MM.1S (cell line): ENCODE measurements at regions not wholly inside any gene's neighbourhood (a gene's known extent, or its start where the extent isn't known, plus 50 kb on each side); places are given as distances from the start of the nearest gene placed in this dataset.

ENCODE experiments used
- EZH2 ChIP-seq: fragments of 300-600 bp; sonication (generic); optimal IDR thresholded peaks from 2 replicates; pipeline ENCODE3; 2017; ENCODE audit warnings: low read depth, mild to moderate bottlenecking, antibody characterized with exemption, low read length, mixed read lengths
- TF ChIP-seq, protein P1 (sequence below): fragments of 300-600 bp; sonication (generic); IDR thresholded peaks from 2 replicates; pipeline ENCODE4 v1.5.1; 2016; ENCODE audit warnings: antibody characterized with exemption, low read length, mixed read lengths

DNA sequence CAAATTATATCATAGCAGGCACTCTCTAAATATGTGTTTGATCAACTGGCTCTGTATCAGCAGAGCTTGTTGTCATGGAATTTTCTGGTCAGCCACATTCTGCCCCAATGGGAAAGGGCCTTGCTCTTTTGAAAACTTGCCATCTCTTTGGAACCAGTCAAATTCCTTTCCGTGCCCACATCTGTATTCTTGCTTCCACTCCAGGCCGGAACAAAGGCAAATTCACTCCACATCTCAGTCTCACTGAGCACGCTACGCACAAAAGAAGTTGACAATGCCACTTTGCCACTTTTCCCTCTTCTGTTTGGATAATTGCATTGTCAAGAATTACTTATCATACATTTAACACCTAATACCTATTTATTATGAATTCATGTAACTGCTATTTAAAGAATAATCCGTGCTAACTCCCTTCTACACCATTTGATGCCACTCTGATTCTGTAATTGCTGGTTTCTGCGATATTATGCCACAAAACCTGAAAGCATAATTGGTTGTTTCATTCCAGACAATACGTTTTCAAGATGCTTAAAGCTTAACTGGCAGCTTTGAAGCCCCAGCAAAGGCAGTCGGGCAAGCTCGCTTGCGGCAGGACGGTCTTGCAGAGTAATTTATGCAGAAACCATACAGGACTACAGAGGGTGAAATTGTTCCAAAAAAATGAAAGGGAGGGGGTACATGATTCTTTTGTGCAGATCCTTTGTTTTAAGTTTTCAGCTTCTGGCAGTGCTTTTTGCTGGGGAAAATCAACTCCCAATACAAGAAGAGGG, 277.7 kb downstream of the MSX2 start:
- TF ChIP-seq, protein P1, sequence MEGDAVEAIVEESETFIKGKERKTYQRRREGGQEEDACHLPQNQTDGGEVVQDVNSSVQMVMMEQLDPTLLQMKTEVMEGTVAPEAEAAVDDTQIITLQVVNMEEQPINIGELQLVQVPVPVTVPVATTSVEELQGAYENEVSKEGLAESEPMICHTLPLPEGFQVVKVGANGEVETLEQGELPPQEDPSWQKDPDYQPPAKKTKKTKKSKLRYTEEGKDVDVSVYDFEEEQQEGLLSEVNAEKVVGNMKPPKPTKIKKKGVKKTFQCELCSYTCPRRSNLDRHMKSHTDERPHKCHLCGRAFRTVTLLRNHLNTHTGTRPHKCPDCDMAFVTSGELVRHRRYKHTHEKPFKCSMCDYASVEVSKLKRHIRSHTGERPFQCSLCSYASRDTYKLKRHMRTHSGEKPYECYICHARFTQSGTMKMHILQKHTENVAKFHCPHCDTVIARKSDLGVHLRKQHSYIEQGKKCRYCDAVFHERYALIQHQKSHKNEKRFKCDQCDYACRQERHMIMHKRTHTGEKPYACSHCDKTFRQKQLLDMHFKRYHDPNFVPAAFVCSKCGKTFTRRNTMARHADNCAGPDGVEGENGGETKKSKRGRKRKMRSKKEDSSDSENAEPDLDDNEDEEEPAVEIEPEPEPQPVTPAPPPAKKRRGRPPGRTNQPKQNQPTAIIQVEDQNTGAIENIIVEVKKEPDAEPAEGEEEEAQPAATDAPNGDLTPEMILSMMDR = no peak
- TF ChIP-seq EZH2 = no peak
